ENCODE measurements at regions not wholly inside any gene's neighbourhood (a gene's known extent, or its start where the extent isn't known, plus 50 kb on each side); places are given as distances from the start of the nearest gene placed in this dataset.

DNA sequence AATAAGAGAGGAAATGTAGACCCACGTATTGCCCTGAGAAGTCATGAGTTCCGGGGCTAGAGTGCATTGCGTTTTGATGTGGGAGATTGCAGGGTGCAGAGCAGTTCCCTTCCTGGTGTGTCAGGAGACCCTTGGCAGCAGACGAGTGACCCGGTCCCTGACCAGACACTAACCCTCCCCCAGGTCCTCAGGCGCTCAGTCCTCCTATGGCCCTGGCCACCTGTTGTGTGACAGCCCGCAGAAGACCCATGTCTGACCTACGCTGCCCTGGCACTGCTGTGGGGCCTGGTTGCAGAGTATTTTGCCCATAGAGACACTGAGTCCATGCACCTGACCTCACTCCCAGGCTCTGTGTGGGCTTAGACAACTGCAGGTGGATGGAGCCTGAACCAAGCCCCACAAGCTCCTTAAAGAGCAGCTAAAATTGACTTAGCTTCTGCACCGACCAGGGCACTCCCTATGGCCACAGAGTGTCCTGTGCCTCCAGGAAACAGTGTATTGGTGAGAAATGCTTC, 833.8 kb downstream of the TBC1D22A start:
- no TSS peak for BruUV-seq (replicated peaks)
- in situ Hi-C loops (cut with HindIII; ENCODE audit: low pct_unique_long_range_greater_than_20kb, low sequenced_read_pairs), result no loop called here

DNA sequence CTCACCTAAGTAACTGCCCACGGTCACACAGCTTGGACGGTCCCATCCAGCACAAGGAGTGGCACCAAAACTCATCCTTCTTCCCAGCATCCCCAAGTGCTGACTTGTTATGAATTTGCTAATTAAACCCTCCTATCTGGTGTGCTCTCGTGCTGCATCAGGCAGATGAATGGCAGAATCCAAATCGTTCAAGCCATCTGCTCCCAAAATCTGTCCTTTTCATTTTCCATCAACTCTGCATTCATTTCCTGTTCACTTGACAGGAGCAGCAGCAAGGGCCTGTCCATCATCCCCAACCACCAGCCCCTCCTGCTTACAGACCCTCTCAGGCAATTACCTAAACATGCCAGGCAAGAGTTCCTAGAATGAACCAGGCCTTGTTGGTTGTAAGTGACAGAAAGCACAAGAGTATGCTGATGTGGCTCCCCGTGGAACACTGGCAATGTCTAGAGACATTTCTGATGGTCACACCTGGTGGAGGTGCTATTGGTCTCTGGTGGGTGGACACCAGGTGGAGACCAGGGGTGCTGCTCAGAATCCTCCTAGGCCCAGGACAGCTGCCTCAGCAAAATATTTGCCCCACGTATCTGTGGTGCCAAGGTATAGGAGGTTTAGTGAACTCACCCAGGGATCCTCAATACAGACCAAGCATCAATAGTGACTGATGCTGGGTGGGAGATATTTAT, 832.5 kb downstream of the TBC1D22A start:
- BruUV-seq (replicated peaks), result no TSS peak
- no peaks in the 10 kb centered on the region for H3K9me3 ChIP-seq (ENCODE audit: control insufficient read depth, insufficient read depth, low read depth, low read length)
- H3K27ac ChIP-seq (ENCODE audit: low read length), result no peak overlapping the region
- ATAC-seq (no peak), DNase-seq (ENCODE audit: low read depth, low spot score) (no peak)
- in situ Hi-C loops (cut with HindIII; ENCODE audit: low pct_unique_long_range_greater_than_20kb, low sequenced_read_pairs), result no loop called here
- CTCF ChIA-PET, result no interaction called here
- POLR2A ChIA-PET, result no interaction called here
- no peaks in the 10 kb centered on the region for H3K36me3 ChIP-seq (ENCODE audit: control insufficient read depth, insufficient read depth, low read length)
- no peak overlapping the region for H3K4me3 ChIP-seq (ENCODE audit: low read depth in 2 of 2, low read length in 2 of 2)
- no peaks in the 10 kb centered on the region for H3K4me1 ChIP-seq (ENCODE audit: control insufficient read depth, insufficient read depth, low read length)
- no peaks in the 10 kb centered on the region for H3K27me3 ChIP-seq (ENCODE audit: control insufficient read depth, insufficient read depth, low read length)
- intact Hi-C loops (cut with micrococcal nuclease; ENCODE audit: unreplicated experiment), result no loop called here
- TF ChIP-seq, protein P1, sequence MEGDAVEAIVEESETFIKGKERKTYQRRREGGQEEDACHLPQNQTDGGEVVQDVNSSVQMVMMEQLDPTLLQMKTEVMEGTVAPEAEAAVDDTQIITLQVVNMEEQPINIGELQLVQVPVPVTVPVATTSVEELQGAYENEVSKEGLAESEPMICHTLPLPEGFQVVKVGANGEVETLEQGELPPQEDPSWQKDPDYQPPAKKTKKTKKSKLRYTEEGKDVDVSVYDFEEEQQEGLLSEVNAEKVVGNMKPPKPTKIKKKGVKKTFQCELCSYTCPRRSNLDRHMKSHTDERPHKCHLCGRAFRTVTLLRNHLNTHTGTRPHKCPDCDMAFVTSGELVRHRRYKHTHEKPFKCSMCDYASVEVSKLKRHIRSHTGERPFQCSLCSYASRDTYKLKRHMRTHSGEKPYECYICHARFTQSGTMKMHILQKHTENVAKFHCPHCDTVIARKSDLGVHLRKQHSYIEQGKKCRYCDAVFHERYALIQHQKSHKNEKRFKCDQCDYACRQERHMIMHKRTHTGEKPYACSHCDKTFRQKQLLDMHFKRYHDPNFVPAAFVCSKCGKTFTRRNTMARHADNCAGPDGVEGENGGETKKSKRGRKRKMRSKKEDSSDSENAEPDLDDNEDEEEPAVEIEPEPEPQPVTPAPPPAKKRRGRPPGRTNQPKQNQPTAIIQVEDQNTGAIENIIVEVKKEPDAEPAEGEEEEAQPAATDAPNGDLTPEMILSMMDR (IDR thresholded peaks at IDR 0.05), result no peak
- TF ChIP-seq, protein P2, sequence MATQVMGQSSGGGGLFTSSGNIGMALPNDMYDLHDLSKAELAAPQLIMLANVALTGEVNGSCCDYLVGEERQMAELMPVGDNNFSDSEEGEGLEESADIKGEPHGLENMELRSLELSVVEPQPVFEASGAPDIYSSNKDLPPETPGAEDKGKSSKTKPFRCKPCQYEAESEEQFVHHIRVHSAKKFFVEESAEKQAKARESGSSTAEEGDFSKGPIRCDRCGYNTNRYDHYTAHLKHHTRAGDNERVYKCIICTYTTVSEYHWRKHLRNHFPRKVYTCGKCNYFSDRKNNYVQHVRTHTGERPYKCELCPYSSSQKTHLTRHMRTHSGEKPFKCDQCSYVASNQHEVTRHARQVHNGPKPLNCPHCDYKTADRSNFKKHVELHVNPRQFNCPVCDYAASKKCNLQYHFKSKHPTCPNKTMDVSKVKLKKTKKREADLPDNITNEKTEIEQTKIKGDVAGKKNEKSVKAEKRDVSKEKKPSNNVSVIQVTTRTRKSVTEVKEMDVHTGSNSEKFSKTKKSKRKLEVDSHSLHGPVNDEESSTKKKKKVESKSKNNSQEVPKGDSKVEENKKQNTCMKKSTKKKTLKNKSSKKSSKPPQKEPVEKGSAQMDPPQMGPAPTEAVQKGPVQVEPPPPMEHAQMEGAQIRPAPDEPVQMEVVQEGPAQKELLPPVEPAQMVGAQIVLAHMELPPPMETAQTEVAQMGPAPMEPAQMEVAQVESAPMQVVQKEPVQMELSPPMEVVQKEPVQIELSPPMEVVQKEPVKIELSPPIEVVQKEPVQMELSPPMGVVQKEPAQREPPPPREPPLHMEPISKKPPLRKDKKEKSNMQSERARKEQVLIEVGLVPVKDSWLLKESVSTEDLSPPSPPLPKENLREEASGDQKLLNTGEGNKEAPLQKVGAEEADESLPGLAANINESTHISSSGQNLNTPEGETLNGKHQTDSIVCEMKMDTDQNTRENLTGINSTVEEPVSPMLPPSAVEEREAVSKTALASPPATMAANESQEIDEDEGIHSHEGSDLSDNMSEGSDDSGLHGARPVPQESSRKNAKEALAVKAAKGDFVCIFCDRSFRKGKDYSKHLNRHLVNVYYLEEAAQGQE (IDR thresholded peaks at IDR 0.05; ENCODE audit: insufficient read depth in 1 of 2, low read depth in 2 of 2, low read length in 1 of 2), result no peak
- TF ChIP-seq SIN3A (IDR thresholded peaks at IDR 0.05; ENCODE audit: borderline replicate concordance, insufficient read depth, low read depth, low read length) (no peak), POLR2AphosphoS5 (IDR thresholded peaks at IDR 0.05; ENCODE audit: low read depth, low read length) (no peak), TCF7L2 (IDR thresholded peaks at IDR 0.05; ENCODE audit: low read depth, low read length) (no peak)

More for the DNA sequence above, 833.8 kb downstream of the TBC1D22A start:
- no peaks in the 10 kb centered on the region for H3K36me3 ChIP-seq (ENCODE audit: control insufficient read depth, insufficient read depth, low read length)
- H3K27ac ChIP-seq (ENCODE audit: low read length), result no peak overlapping the region
- intact Hi-C loops (cut with micrococcal nuclease; ENCODE audit: unreplicated experiment), result no loop called here
- DNase-seq (ENCODE audit: low read depth, low spot score) (no peak), ATAC-seq (no peak)
- no peak for TF ChIP-seq POLR2AphosphoS5 (IDR thresholded peaks at IDR 0.05; ENCODE audit: low read depth, low read length)
- TF ChIP-seq, protein P1 (IDR thresholded peaks at IDR 0.05), result no peak
- TF ChIP-seq TCF7L2 (IDR thresholded peaks at IDR 0.05; ENCODE audit: low read depth, low read length), result no peak
- TF ChIP-seq SIN3A (IDR thresholded peaks at IDR 0.05; ENCODE audit: borderline replicate concordance, insufficient read depth, low read depth, low read length), result no peak
- TF ChIP-seq, protein P2 (IDR thresholded peaks at IDR 0.05; ENCODE audit: insufficient read depth in 1 of 2, low read depth in 2 of 2, low read length in 1 of 2), result no peak
- no peaks in the 10 kb centered on the region for H3K27me3 ChIP-seq (ENCODE audit: control insufficient read depth, insufficient read depth, low read length)
- no peaks in the 10 kb centered on the region for H3K4me1 ChIP-seq (ENCODE audit: control insufficient read depth, insufficient read depth, low read length)
- no peaks in the 10 kb centered on the region for H3K9me3 ChIP-seq (ENCODE audit: control insufficient read depth, insufficient read depth, low read depth, low read length)
- POLR2A ChIA-PET, result no interaction called here
- H3K4me3 ChIP-seq (ENCODE audit: low read depth in 2 of 2, low read length in 2 of 2), result no peak overlapping the region
- CTCF ChIA-PET, result no interaction called here

All from Panc1 (cell line).